GM21528 (cell line): ENCODE measurements at regions not wholly inside any gene's neighbourhood (a gene's known extent, or its start where the extent isn't known, plus 50 kb on each side); places are given as distances from the start of the nearest gene placed in this dataset.
"Not testable (repeated sequence)": the region's sequence is repeated elsewhere in the genome, so short reads cannot be mapped to it uniquely, and the experiment has no call there.

ENCODE experiments used
- ATAC-seq: cut with Tn5 transposase; IDR thresholded peaks from one replicate; pipeline ENCODE4 v1.9.1; 2021; ENCODE audit warnings: mild to moderate bottlenecking, moderate library complexity; ENCODE audit not compliant: unreplicated experiment, low FRiP score

DNA sequence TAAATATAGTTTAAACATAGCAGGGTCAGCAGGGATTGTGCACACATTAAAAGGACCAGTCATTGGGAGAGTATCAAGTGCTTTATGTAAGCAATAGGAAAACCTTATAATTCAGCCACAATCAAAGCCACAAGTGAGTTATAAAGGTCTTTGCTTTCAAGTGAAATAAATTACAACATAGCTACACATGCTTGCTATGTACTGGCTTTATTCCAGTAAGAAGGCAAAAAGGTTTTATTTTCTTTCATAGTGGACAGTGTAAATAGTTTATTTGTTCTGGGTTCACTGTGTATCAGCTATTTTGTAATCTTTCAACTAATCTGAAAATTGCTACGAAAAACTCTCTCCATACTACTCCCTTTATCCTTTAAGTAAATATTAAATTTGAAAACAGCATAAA lies 691.4 kb downstream of the PCDH7 start:
- no peak for ATAC-seq

- no peak for ATAC-seq
Measured at GRCh38 chr4:31415629-31416028, 695.5 kb downstream of the PCDH7 start.

DNA sequence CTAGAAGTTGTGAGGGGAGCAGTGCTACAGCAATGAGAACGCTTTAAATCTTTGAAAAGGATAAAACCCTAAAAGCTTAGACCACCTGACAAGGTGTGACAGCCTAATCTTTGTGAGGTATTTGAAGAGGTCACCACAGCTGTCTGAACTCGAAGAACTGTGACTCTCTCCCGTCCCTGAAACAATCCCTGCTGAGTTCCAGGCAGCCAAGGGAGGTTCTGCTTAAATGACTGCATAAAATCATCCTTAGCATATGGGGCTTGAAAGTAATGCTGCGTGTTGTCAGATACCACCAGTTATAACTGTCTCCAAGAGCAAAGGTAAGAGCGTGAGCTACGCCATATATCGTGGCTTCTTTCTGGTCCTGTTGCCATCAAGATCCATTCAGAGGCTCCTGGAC lies 696.3 kb downstream of the PCDH7 start:
- ATAC-seq: no peak

DNA sequence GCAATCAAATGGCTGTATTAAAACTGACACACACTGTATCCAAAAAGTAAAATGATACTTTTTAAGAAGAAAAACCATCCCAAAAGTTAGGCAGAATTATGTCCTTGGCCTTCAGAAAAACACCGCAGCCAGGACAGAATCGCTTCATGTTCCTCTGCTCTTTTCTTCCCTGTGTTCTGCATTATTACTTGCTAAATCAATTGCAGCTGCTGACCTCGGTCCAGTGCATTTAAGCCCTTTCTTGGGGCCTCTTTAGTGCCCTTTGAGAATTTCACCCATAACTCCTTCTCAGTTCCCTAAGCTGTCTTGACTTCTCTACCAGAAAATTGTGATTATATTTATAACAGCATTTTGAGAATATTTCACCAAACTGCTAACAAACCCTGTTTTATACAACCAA lies 696.9 kb downstream of the PCDH7 start:
- no peak for ATAC-seq

- ATAC-seq: no peak
Measured at GRCh38 chr4:31422006-31422405, 701.8 kb downstream of the PCDH7 start.

GRCh38 chr4:31427691-31428090 lies 707.5 kb downstream of the PCDH7 start:
- ATAC-seq: no peak

GRCh38 chr4:31442236-31442635 lies 722.1 kb downstream of the PCDH7 start:
- ATAC-seq: no peak

DNA sequence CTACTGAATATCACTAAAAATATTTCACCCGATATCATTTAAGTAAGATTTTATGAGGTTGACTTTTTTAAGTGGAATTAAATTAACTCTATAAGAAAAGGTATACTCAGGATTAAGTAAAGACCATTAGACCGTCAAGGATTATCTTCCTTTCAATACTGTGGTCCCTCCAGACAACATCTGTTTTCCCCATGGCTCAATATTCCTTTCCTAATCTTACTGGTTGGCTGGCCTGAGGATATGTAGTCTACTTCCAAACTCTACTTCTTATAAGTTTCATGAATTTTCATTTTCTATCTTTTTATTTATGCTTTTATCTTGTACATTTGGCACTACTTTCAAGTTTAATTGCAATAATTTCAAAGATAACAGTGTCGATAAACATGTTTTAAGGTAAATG lies 725.4 kb downstream of the PCDH7 start:
- no peak for ATAC-seq

- ATAC-seq: no peak
Measured at GRCh38 chr4:31455612-31456011, 735.4 kb downstream of the PCDH7 start.

- no peak for ATAC-seq
Measured at GRCh38 chr4:31458813-31459212, 738.6 kb downstream of the PCDH7 start.

GRCh38 chr4:31461421-31461820 lies 741.3 kb downstream of the PCDH7 start:
- ATAC-seq: no peak

GRCh38 chr4:31467781-31468180 lies 747.6 kb downstream of the PCDH7 start:
- no peak for ATAC-seq

GRCh38 chr4:31474221-31474620 lies 754.1 kb downstream of the PCDH7 start:
- ATAC-seq: no peak

DNA sequence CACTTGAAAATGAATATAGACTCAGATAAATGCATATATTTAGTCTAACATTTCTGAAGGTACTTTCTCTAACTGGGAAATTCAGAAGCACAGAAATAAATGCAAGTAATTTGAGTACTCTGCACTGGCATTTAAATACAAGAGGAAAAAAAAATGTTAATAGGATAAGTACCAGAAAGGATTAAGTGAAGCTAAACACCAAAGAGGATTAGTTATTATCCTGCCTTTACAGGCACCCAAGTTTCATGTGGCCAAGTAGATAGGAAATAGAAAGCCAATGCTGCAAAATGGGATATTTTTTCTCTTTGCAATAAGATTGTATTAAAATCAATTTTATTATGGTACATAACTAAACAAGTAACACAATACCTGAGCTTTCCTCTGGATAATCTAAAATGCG lies 762.5 kb downstream of the PCDH7 start:
- no peak for ATAC-seq

DNA sequence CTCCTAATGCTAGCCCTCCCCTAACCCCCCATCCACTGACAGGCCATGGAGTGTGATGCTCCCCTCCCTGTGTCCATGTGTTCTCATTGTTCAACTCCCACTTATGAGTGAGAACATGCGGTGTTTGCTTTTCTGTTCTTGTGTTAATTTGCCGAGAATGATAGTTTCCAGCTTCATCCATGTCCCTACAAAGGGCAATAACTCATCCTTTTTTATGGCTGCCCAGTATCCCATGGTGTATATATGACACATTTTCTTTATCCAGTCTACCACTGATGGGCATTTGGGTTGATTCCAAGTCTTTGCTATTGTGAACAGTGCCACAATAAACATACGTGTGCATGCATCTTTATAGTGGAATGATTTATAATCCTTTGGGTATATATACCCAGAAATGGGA lies 779.0 kb downstream of the PCDH7 start:
- not testable (repeated sequence) for ATAC-seq

GRCh38 chr4:31516520-31516919 lies 796.4 kb downstream of the PCDH7 start:
- no peak for ATAC-seq

- ATAC-seq: no peak
Measured at GRCh38 chr4:31518796-31519250, 798.7 kb downstream of the PCDH7 start.

- no peak for ATAC-seq
Measured at GRCh38 chr4:31530555-31530954, 810.4 kb downstream of the PCDH7 start.

DNA sequence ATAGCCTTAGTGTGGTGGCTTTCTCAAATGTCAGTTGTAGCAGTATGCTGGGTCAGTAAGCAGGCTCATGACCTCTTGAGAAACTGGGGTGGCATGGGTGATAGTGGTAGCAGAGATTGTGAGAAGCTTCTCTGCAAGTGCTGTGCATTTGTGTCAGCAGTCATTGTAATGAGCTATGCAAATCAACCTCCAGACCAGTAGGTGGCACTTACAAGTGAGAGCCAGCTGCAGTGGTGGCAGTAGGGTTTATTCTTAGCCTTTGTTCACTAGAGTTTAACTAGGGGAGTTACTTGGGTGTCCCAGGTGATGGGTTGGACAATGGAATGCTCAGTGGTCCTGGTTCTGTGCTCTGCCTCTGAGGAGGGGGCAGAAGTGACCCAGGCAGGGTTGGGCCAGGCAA lies 818.7 kb downstream of the PCDH7 start:
- ATAC-seq: no peak

- no peak for ATAC-seq
Measured at GRCh38 chr4:31539284-31540069, 819.3 kb downstream of the PCDH7 start.

DNA sequence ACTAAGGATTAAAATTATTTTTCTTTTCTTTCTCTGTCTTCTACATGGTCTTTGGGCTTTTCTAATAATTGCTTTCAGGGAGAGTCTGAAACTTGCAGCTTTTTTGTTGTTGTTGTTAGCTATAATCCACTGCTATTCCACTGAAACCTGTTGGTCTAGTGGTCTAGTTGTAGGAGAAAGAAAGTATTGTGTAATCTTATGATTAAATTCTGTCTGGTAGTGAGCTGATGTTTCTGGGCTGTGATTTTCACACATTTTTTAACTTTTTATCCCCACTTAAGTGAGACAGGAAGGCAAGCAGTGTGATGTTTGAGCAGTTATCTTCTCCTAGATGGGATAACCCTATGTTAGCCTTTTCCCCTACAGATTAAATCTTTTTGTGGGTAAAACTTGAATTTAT lies 825.2 kb downstream of the PCDH7 start:
- no peak for ATAC-seq

GRCh38 chr4:31545755-31546154 lies 825.6 kb downstream of the PCDH7 start:
- no peak for ATAC-seq

DNA sequence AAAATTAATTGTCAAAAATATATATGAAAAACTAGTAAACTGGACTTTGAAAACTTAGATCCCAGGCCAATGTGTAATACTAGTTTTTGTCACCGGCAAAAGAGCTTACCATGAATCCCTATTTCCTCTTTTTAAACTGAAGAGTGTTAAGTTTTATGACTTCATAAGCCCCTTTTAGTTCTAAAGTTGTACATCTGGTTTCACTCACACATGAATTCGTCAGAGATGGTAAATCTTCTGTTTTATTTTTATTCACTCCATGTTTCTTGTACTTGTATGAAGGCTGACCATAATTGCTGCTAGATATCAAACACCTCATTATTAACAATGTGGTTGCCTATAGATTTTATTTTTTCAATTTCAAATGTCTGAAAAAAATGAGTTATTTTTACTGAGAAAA lies 827.9 kb downstream of the PCDH7 start:
- no peak for ATAC-seq
